DMS79 (cell line): ENCODE measurements at regions not wholly inside any gene's neighbourhood (a gene's known extent, or its start where the extent isn't known, plus 50 kb on each side); places are given as distances from the start of the nearest gene placed in this dataset.
"Not testable (repeated sequence)": the region's sequence is repeated elsewhere in the genome, so short reads cannot be mapped to it uniquely, and the experiment has no call there.

ENCODE experiments used
- DNase-seq: peaks from one replicate; lab custom pipeline; 2025; lab: John Stamatoyannopoulos, UW

GRCh38 chr7:114279901-114280300 is 134.7 kb upstream of the FOXP2 start:
- DNase-seq: no peak

GRCh38 chr7:114273218-114273617 is 141.4 kb upstream of the FOXP2 start:
- no peak for DNase-seq

- DNase-seq: no peak
Measured at GRCh38 chr7:114269714-114270113, 144.9 kb upstream of the FOXP2 start.

DNA sequence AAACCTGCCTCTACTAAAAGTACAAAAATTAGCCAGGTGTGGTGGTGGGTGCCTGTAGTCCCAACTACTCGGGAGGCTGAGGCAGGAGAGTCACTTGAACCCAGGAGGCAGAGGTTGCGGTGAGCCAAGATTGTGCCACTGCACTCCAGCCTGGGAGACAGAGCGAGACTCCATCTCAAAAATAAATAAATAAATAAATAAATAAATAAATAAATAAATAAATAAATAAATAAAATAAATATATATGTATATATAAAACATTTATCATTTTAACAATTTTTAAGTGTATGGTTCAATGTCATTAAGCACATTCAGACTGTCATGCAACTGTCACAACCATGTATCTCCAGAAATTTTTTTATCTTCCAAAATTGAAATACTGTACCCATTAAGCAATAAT is 147.1 kb upstream of the FOXP2 start:
- not testable (repeated sequence) for DNase-seq

DNA sequence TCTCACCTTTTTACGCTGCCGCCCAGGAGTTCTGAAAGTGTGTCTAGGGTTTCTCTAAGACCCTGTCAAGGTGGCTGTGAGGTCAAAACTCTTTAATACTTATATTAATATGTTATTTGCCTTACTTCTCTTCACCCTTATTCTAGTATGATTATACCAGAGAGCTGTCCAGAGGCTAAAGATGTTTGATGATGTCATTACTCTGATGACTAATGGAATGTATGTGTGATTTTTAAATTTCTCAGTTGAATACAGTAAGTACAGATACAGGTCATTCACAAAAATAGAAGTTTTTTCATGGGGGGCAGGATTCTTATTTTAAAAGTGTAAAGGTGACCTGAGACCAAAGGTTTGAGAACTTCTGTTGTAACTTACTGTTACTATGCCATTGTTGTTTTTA is 150.6 kb upstream of the FOXP2 start:
- DNase-seq: no peak

GRCh38 chr7:114263219-114263618 is 151.4 kb upstream of the FOXP2 start:
- DNase-seq: no peak

- no peak for DNase-seq
Measured at GRCh38 chr7:114255404-114255841, 159.2 kb upstream of the FOXP2 start.

DNA sequence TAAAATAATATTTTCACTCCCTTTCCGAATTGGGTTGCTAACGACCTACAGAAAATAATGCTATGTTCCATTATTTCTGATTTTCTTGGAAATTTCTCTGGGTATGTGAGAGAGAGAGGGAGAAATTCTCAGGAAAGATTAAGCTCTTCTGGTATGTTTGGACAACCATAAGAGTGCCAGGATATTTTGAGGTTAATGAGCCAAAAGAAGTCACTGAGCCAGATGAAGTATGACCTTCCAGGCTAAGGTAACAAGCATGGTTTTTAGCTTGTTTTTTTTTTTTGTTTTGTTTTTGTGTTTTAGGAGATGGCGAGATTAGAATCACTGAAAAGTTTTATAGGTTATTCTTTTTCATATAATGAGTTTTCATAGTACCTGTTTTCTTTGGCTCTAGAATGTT is 171.0 kb upstream of the FOXP2 start:
- no peak for DNase-seq

GRCh38 chr7:114242992-114243507 is 171.6 kb upstream of the FOXP2 start:
- DNase-seq: no peak

GRCh38 chr7:114229246-114229645 is 185.4 kb upstream of the FOXP2 start:
- DNase-seq: no peak

DNA sequence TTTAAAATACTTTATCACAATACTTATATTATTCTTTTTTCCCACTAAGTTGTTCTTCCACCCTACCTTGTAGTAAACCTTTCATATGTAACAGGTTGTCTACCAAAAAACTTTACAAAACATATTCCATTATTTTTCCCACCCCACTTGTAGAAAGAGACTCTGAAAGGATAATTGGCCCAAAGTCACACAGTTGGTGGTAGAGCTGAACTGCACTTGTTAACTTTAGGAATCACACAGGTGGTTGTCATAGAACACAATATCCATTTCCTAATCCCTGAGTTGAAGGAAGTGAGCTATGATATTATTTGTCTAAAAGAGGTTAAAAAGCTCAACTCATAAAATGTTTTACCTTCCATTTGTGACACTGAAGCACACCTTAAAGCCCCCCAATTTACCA is 188.8 kb upstream of the FOXP2 start:
- DNase-seq: no peak

GRCh38 chr7:114218283-114218682 is 196.3 kb upstream of the FOXP2 start:
- no peak for DNase-seq

DNA sequence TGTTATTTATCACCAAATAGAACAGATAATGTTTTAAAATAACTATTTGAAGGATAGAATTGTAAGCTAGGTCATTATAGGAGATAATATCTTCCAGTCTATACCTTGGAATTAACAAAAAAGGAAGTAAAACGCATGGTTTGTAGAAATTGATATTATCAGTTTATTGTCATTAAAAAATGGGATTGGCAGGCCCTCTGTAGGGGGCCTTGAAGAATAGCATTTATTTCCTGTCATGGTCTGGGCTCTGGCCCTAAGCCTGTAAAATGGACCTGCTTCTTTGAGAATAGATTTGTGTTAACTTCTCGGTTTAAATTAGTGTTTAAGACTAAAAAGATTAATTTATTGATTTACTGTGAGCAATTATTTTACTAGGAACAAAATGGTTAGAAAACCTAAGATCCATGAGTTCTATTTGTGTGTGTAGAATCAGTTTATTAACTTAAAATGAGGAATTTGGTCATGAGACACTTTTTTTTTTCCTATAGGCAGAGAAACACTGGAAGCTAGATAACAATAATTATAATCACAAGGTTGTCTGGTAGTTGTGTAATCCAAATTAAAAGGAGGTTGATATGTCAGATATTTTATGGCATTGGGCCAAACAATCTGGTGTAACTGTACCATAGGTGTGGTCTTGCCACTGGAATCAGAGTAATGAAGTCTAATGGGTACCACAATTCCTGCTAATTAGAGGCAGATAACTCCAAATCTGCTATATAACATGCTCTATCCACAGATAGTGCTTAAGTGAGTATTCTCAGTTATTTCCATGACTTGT is 197.4 kb upstream of the FOXP2 start:
- DNase-seq: no peak

- DNase-seq: no peak
Measured at GRCh38 chr7:114214466-114214865, 200.1 kb upstream of the FOXP2 start.

DNA sequence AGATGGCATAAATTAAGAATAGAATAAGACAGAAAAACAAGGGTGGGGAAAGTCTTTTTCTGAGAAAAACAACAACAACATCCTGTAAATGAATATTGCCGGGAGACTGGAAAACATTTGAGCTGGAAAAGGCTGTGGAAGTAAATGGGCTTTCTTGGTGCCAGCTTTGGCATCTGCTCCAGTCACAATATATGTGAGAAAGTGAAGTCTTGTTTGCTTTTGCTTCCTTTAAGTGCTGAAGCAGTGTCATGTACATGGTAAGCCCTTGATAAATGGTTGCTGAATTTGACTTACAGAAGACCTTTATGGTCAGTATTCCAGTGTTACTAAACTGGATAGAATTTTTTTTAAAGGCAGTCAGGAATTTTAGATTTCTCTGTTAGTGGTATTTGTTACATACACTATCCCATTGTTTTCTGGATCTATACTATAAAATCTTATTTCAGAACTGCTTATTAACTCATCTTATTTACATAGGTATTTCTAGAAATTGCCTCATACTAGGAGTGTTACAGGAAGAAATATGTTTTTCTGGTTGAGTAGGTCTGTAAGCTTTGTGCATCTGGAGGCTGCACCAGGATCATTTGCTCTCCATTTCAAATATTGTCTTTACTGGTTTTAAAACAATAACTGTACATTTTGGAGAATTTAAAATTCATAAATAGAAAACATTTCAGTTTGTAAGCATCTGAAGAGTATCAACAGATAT is 201.7 kb upstream of the FOXP2 start:
- no peak for DNase-seq

DNA sequence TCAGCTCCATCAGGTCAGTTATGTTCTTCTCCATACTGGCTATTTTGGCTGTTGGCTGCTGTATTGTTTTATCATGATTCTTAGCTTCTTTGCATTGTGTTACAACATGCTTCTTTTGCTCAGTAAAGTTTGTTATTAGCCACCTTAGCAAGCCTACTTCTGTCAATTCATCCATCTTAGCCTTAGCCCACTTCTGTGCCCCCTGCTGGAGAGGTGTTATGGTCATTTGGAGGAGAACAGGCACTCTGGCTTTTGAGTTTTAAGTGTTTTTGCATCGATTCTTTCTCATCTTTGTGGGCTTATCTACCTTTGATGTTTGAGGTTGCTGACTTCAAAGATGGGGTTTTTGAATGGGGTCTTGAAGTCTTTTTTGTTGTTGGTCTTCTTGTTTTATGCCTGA is 204.6 kb upstream of the FOXP2 start:
- no peak for DNase-seq

- DNase-seq: no peak
Measured at GRCh38 chr7:114206688-114207087, 207.9 kb upstream of the FOXP2 start.

- DNase-seq: no peak
Measured at GRCh38 chr7:114196517-114196916, 218.1 kb upstream of the FOXP2 start.

DNA sequence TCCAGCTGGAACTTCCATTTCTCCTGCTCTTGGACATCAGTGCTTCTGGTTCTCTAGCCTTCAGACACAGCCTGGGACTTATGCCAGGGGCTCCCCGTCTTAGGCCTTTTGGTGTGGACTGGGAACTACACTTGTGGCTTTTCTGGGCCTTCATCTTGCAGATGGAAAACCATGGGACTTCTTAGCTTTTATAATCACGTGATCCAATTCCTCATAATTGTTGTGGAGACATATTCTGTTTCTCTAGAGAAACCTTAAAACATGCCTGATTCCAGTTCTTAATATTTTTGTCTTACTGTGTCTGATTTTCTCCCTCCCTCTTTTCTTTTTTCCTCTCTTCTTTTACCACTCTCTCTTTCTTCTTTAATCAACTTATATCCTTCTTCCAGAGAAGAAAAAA is 224.2 kb upstream of the FOXP2 start:
- no peak for DNase-seq

GRCh38 chr7:114183311-114184088 is 231.1 kb upstream of the FOXP2 start:
- DNase-seq: no peak

- DNase-seq: no peak
Measured at GRCh38 chr7:114182837-114183236, 231.8 kb upstream of the FOXP2 start.

- no peak for DNase-seq
Measured at GRCh38 chr7:114181280-114181679, 233.3 kb upstream of the FOXP2 start.
